GM18873 (cell line): ENCODE measurements at regions not wholly inside any gene's neighbourhood (a gene's known extent, or its start where the extent isn't known, plus 50 kb on each side); places are given as distances from the start of the nearest gene placed in this dataset.
"Not testable (repeated sequence)": the region's sequence is repeated elsewhere in the genome, so short reads cannot be mapped to it uniquely, and the experiment has no call there.

ENCODE experiments used
- ATAC-seq: cut with Tn5 transposase; IDR thresholded peaks from one replicate; pipeline ENCODE4 v1.9.1; 2021; ENCODE audit warnings: mild to moderate bottlenecking, moderate library complexity, moderate number of reproducible peaks; ENCODE audit not compliant: unreplicated experiment, low FRiP score

DNA sequence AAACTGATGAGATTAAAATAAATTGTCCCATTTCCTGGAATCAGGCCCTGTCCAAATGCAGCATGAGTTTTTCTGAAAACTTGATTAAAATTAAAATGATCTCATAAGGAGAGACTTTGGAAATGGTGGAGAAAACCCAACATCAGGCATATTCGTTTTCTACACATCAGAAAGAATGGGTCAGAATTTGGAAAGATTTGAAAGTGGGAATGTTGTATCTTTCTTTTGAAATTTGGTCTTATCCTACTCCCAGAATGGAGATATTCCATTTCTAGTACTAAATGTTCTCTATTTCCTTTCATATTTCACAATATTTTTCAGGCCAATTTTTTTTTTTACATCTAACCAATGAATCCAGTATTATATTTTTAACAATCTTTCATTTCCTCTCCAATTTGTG lies 223.9 kb upstream of the RXFP2 start:
- no peak for ATAC-seq

DNA sequence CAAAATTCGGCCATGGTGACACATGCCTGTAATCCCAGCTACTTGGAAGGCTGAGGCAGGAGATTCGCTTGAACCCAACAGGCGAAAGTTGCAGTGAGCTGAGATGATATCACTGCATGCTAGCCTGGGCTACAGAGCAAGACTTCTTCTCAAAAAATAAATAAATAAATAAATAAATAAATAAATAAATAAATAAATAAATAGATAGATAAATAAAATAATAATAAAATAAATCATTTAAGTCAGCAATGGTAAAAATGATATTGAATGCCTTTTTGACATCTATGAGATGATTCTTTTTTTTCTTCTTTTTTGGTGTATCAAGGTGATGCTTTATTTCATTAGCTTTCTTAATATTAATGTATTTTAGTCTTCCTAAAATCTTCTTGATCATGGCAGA lies 221.7 kb upstream of the RXFP2 start:
- no peak for ATAC-seq

- ATAC-seq, result no peak
Measured at GRCh38 chr13:31518645-31519044, 220.7 kb upstream of the RXFP2 start.

DNA sequence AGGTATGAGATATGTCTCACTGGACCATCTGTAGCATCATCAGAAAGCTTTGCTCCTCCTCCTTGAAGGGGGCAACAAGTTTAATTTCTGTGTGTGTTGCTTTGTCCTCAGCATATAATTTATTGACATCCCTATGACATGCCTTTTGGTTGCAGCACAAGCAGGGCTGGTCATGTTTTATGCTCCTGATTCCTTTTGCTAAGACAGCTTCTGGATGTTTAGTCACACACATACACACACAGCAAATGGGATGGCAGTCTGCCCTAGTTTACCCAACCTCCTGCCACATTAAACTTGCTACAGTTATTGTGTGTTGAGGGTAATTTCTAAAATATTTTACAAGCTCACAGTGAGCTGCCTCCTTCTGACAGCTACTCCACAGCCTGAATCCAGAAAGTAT lies 217.9 kb upstream of the RXFP2 start:
- ATAC-seq, result no peak

GRCh38 chr13:31522396-31522795 lies 216.9 kb upstream of the RXFP2 start:
- ATAC-seq, result no peak

DNA sequence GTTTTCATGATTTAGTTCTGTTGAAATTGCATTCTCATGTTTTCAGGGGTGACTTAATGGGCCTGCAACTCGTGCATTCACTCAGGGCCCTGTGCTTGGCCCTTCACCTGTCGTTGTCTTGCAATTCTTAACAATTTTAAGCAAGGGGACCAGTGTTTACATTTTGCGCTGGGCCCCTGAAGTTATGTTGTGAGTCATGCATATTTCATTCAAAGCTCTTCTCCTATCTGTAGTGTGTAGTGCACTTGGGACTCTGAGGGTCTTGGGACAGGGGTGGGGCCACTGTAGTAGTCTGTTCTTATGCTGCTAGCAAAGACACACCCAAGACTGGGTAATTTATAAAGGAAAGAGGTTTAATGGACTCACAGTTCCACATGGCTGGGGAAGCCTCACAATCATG lies 211.2 kb upstream of the RXFP2 start:
- ATAC-seq, result no peak

DNA sequence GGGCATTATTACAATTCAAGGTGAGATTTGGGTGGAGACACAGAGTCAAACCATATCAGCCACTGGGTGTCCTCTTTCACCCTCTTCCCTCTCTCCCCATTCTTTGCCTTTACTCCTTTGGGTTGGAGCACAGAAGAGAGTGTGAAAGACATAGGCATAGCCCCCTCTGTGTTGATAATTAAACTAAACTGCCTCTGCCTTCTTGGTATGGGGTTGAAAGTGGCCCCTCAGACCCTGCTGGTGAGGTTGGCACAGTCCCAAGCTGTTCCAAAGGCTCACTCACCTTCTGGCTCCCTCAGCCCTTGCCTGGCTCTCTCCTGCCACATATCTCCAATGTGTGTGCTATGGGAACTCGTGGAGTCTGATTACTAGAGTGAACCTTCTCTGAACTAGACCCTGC lies 210.6 kb upstream of the RXFP2 start:
- ATAC-seq, result no peak

DNA sequence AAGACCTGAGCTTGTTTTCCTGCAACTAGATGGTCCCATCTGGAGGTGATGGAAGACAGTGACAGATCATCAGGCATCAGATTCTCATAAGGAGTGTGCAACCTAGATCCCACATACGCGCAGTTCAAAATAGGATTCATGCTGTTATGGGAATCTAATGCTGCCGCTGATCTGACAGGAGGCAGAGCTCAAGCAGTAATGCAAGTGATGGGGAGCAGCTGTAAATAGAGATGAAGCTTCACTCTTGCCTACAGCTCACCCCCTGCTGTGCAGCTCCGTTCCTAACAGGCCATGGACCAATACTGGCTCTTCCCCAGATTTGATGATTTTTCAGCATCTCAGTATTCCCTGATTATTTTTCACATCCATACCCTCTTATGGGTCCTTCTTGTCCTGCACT lies 208.4 kb upstream of the RXFP2 start:
- no peak for ATAC-seq

DNA sequence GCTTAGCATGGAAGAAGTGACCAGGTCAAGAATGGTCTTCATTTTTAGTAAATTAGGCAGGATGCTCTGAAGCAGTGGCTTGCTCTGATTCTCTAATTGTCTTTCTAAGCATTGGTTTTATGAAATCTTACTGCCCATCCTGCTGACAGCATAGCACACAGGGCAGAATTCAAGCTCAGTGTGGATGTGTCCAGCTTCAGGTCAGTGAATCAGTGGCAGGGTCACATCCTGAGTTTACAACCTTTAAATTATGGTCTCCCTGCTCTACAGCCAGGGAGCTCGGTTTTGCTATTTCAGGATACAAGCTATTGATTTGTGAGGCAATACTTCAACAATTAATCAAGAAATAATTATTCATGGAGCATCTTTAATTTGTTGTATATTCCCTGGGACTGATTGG lies 202.3 kb upstream of the RXFP2 start:
- ATAC-seq, result no peak

DNA sequence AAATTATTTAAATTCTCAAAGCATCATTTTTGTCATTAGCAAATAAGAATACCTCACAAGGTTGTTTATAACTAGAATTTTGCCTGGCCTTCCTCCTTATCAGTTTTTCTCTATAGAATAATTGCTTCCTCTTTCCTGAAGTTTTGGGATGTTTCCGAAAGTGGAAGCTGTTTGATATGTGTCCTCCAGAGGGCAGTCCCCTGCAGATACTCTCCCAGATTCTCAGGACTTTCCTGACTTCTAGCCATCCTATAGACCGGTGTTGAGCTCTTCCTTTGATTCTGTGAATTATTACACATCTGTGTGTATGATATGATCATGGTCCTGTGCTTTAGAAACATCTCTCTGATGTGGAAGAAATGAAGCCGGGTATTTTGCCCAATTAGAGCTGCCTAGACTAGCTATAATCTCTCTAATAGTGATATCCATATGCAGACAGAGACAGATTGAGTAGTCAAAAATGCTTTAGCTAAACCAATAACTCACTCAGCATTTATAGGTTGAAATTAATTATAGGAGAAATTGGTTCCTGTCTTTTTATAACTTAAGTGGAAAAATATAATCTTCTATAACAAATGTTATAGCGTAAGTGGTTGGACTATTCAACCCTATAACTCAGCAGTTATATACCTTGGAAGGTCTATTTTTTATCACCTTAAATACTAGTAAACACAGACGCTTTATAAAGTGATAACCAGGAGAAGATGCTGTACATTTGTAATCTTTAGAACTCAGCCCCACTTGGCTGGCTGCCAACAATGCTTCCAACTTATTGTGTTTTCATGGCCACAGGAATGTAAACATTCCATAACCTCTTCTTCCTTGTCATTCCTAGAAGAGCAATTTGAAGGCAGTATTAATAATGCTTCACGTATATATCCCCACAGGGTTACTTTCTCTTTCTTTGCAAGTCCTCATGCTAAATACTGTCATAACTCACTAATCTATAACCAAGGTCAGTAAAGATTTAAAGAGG lies 201.0 kb upstream of the RXFP2 start:
- ATAC-seq, result no peak

DNA sequence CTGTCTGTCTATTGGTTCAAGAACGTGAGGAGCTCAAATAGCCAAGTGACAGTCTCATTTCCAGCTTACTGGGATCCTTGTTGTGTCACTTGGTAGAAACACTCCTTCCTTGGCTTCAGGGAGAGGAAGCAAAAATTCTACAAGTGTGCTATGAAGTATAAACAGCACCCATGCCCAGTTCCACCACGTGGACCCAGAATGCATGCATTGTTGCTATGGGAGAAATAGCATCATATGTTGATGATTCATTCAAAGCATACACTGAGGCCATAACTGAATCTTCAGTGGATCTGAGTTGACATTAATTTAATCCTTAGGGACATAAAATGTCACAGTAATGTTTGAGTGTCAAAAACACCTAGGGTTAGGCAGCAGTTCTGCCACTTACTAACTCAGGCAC lies 199.0 kb upstream of the RXFP2 start:
- no peak for ATAC-seq

DNA sequence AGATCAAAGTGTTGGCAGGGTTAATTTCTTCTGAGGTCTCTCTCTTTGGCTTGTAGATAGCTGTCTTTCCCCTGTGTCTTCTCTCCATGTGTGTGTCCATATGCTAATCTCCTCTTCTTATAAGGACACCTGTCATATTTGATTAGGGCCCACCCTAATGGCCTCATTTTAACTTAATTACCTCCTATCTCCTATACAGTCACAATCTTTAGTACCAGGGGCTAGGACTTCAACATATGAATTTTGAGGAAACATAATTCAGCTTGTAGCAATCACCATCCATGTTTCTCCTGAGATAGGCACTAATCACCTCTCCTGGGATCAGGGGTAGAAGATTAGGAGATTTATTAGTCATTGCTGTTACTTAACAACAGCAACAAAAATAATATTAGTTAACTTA lies 196.1 kb upstream of the RXFP2 start:
- no peak for ATAC-seq

- no peak for ATAC-seq
Measured at GRCh38 chr13:31545616-31546015, 193.7 kb upstream of the RXFP2 start.

DNA sequence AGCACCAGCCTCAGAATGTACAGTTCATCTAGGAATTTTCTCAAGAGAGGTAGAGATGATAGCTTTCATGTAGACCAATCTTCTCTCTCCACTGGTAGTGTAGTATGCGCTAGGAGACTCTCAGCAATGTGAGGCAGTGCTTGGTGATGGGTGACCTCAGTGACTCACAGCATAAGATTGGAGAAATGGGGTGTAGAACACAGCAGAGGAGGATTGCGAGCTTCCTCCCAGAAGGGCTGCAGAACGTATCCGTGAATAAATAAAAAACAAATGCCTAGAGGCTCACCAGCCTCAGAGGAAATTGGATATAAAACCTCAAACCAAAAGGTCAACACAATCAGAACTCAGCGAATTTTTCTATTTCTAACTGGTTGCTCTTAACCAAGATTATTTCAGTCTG lies 182.9 kb upstream of the RXFP2 start:
- no peak for ATAC-seq

DNA sequence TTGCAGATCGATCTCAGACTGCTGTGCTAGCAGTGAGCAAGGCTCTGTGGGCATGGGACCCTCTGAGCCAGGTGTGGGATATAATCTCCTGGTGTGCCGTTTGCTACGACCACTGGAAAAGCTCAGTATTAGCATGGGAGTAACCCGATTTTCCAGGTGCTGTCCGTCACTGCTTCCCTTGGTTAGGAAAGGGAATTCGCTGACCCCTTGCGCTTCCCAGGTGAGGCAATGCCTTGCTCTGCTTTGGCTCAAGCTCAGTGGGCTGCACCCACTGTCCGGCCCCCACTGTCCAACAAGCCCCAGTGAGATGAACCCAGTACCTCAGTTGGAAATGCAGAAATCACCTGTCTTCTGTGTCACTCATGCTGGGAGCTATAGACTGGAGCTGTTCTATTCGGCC lies 155.1 kb upstream of the RXFP2 start:
- not testable (repeated sequence) for ATAC-seq

GRCh38 chr13:31587698-31588266 lies 151.5 kb upstream of the RXFP2 start:
- ATAC-seq, result no peak

- no peak for ATAC-seq
Measured at GRCh38 chr13:31588316-31588715, 151.0 kb upstream of the RXFP2 start.

DNA sequence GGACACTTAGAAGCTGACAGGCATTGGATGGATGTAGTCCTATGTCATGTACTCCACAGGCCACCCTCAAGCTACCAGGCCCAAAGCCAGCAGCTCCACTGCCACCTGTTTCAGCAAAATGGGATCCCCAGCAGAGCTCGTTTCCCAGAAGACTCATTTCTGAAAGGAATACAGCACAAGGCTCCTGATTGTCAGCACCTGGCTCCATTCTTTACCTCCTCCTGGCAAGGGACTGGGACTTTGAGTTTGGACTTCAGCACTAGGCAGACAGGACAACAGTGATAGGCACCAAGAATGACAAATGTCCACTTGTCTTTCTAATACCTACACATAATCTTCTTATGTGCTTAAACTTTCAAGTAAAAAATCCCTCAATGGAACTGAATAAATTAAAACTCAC lies 150.4 kb upstream of the RXFP2 start:
- ATAC-seq, result no peak

GRCh38 chr13:31591642-31592233 lies 147.6 kb upstream of the RXFP2 start:
- no peak for ATAC-seq

- no peak for ATAC-seq
Measured at GRCh38 chr13:31594056-31594455, 145.3 kb upstream of the RXFP2 start.

GRCh38 chr13:31595563-31595962 lies 143.8 kb upstream of the RXFP2 start:
- no peak for ATAC-seq

GRCh38 chr13:31598990-31599389 lies 140.3 kb upstream of the RXFP2 start:
- ATAC-seq, result no peak
